GM23338 (cell line): ENCODE measurements at regions not wholly inside any gene's neighbourhood (a gene's known extent, or its start where the extent isn't known, plus 50 kb on each side); places are given as distances from the start of the nearest gene placed in this dataset.

Experiments used
- ATAC-seq: fragments of 200-7000 bp; cut with Tn5 transposase; 3 replicates; pipeline ENCODE4 v1.9.1; 2020
- DNase-seq: peaks from one replicate; pipeline ENCODE4 v3.0.0-alpha.2; 2015; ENCODE audit warnings: low spot score
- H2AFZ ChIP-seq: fragments of 200-600 bp; sonication (generic); 2 replicates; pipeline ENCODE4 v1.8.0; 2016; ENCODE audit warnings: antibody characterized with exemption, mild to moderate bottlenecking, moderate library complexity
- H3F3A ChIP-seq: fragments of 200-600 bp; sonication (generic); replicated peaks from 2 replicates; pipeline ENCODE4 v1.8.0; 2017; ENCODE audit warnings: antibody characterized with exemption, mixed run types, low read depth
- H3K27ac ChIP-seq: fragments of 200-600 bp; sonication (generic); 2 replicates; pipeline ENCODE4 v1.6.1; 2016; ENCODE audit warnings: low read depth
- H3K27me3 ChIP-seq: fragments of 200-600 bp; sonication (generic); 2 replicates; pipeline ENCODE4 v1.8.0; 2016; ENCODE audit warnings: mild to moderate bottlenecking, mixed run types, moderate library complexity; ENCODE audit not compliant: insufficient read depth
- H3K36me3 ChIP-seq: fragments of 200-600 bp; sonication (generic); 2 replicates; pipeline ENCODE4 v1.8.0; 2016; ENCODE audit warnings: mild to moderate bottlenecking; ENCODE audit not compliant: insufficient read depth
- H3K4me1 ChIP-seq: fragments of 200-600 bp; sonication (generic); 2 replicates; pipeline ENCODE4 v1.8.0; 2016; ENCODE audit warnings: mild to moderate bottlenecking, moderate library complexity; ENCODE audit not compliant: insufficient read depth
- H3K4me2 ChIP-seq: fragments of 200-600 bp; sonication (generic); 2 replicates; pipeline ENCODE4 v1.7.1; 2017; ENCODE audit warnings: mixed run types
- H3K4me3 ChIP-seq: fragments of 200-600 bp; sonication (generic); 2 replicates; pipeline ENCODE4 v1.6.1; 2016; ENCODE audit warnings: mixed run types
- H3K79me2 ChIP-seq: fragments of 200-600 bp; sonication (generic); replicated peaks from 2 replicates; pipeline ENCODE4 v1.8.0; 2017; ENCODE audit warnings: mild to moderate bottlenecking; ENCODE audit not compliant: insufficient read depth
- H3K9me2 ChIP-seq: fragments of 200-600 bp; sonication (generic); 2 replicates; pipeline ENCODE4 v1.8.0; 2017; ENCODE audit not compliant: insufficient read depth
- H4K20me1 ChIP-seq: fragments of 200-600 bp; sonication (generic); replicated peaks from 2 replicates; pipeline ENCODE4 v1.8.0; 2017; ENCODE audit warnings: mild to moderate bottlenecking; ENCODE audit not compliant: insufficient read depth
- H3K27ac Mint-ChIP-seq: 2 replicates; pipeline ENCODE4 v1.8.0; 2020; ENCODE audit warnings: inconsistent platforms, mild to moderate bottlenecking, moderate library complexity, mixed read lengths
- H3K27me3 Mint-ChIP-seq: 3 replicates; pipeline ENCODE4 v1.8.0; 2022; ENCODE audit warnings: low read depth, mild to moderate bottlenecking, moderate library complexity, mixed read lengths, inconsistent platforms; ENCODE audit not compliant: insufficient read depth, poor library complexity
- H3K36me3 Mint-ChIP-seq: 3 replicates; pipeline ENCODE4 v1.8.0; 2021; ENCODE audit warnings: low read depth, mild to moderate bottlenecking, inconsistent platforms, moderate library complexity, mixed read lengths
- H3K4me1 Mint-ChIP-seq: 3 replicates; pipeline ENCODE4 v1.8.0; 2020; ENCODE audit warnings: mild to moderate bottlenecking, inconsistent platforms, mixed read lengths
- H3K4me3 Mint-ChIP-seq: 3 replicates; pipeline ENCODE4 v1.8.0; 2021; ENCODE audit warnings: moderate library complexity, mild to moderate bottlenecking, inconsistent platforms, mixed read lengths
- H3K9me3 Mint-ChIP-seq: 3 replicates; pipeline ENCODE4 v1.8.0; 2020; ENCODE audit warnings: moderate library complexity, mild to moderate bottlenecking, inconsistent platforms, mixed read lengths
- CREB1 ChIP-seq: fragments of 250-450 bp; sonication (Bioruptor Pico); IDR thresholded peaks from 2 replicates; pipeline ENCODE4 v1.5.0; 2020; ENCODE audit warnings: low read depth, mild to moderate bottlenecking, moderate library complexity
- EZH2 ChIP-seq: fragments of 200-600 bp; sonication (generic); IDR thresholded peaks from one replicate; pipeline ENCODE4 v1.8.0; 2017; ENCODE audit warnings: antibody characterized with exemption, mild to moderate bottlenecking, low read depth; ENCODE audit not compliant: unreplicated experiment
- EZH2phosphoT487 ChIP-seq: fragments of 200-600 bp; sonication (generic); IDR thresholded peaks from one replicate; pipeline ENCODE4 v1.8.1; 2018; ENCODE audit warnings: antibody characterized with exemption; ENCODE audit not compliant: unreplicated experiment
- JUNB ChIP-seq: IDR thresholded peaks from one replicate; pipeline ENCODE4 v1.6.1; 2016; ENCODE audit warnings: antibody characterized with exemption; ENCODE audit not compliant: unreplicated experiment
- NANOG ChIP-seq: IDR thresholded peaks from 2 replicates; pipeline ENCODE4 v1.6.1; 2016; ENCODE audit warnings: antibody characterized with exemption, borderline replicate concordance
- POLR2AphosphoS5 ChIP-seq: IDR thresholded peaks from 2 replicates; pipeline ENCODE4 v1.6.1; 2016; ENCODE audit warnings: antibody characterized with exemption, low read depth
- ZNF114 ChIP-seq: fragments of 250-450 bp; sonication (Bioruptor Pico); IDR thresholded peaks from 2 replicates; pipeline ENCODE4 v1.5.0; 2020; ENCODE audit warnings: mild to moderate bottlenecking, moderate library complexity
- TF ChIP-seq, protein P1 (sequence below): IDR thresholded peaks from 2 replicates; pipeline ENCODE4 v1.6.1; 2016; ENCODE audit warnings: antibody characterized with exemption
- TF ChIP-seq, protein P2 (sequence below): fragments of 250-450 bp; sonication (Bioruptor Pico); IDR thresholded peaks from 2 replicates; pipeline ENCODE4 v1.5.0; 2020; ENCODE audit warnings: mild to moderate bottlenecking, moderate library complexity

- Histone ChIP-seq H3K4me1 (peaks cover 25% of the 10 kb centered on the region), H3K27ac (no peak overlapping the region), H3K79me2 (peaks cover 72% of the 10 kb centered on the region), H3F3A (peaks cover 5% of the 10 kb centered on the region; the same call in 1 of the 2 replicates), H3K4me2 (no peak overlapping the region), H3K4me3 (no peak overlapping the region), H3K9me2 (no peaks in the 10 kb centered on the region), H3K27me3 (peaks cover 28% of the 10 kb centered on the region), H2AFZ (no peak overlapping the region), H4K20me1 (peaks cover 25% of the 10 kb centered on the region), H3K36me3 (no peaks in the 10 kb centered on the region)
- DNase-seq (no peak), ATAC-seq (no peak)
- TF ChIP-seq, protein P1, sequence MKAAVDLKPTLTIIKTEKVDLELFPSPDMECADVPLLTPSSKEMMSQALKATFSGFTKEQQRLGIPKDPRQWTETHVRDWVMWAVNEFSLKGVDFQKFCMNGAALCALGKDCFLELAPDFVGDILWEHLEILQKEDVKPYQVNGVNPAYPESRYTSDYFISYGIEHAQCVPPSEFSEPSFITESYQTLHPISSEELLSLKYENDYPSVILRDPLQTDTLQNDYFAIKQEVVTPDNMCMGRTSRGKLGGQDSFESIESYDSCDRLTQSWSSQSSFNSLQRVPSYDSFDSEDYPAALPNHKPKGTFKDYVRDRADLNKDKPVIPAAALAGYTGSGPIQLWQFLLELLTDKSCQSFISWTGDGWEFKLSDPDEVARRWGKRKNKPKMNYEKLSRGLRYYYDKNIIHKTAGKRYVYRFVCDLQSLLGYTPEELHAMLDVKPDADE, result no peak
- TF ChIP-seq JUNB (no peak), ZNF114 (CRISPR knock-in tag) (no peak), EZH2phosphoT487 (no peak), POLR2AphosphoS5 (no peak), CREB1 (CRISPR knock-in tag) (no peak), NANOG (no peak), EZH2 (no peak)
- TF ChIP-seq, protein P2, sequence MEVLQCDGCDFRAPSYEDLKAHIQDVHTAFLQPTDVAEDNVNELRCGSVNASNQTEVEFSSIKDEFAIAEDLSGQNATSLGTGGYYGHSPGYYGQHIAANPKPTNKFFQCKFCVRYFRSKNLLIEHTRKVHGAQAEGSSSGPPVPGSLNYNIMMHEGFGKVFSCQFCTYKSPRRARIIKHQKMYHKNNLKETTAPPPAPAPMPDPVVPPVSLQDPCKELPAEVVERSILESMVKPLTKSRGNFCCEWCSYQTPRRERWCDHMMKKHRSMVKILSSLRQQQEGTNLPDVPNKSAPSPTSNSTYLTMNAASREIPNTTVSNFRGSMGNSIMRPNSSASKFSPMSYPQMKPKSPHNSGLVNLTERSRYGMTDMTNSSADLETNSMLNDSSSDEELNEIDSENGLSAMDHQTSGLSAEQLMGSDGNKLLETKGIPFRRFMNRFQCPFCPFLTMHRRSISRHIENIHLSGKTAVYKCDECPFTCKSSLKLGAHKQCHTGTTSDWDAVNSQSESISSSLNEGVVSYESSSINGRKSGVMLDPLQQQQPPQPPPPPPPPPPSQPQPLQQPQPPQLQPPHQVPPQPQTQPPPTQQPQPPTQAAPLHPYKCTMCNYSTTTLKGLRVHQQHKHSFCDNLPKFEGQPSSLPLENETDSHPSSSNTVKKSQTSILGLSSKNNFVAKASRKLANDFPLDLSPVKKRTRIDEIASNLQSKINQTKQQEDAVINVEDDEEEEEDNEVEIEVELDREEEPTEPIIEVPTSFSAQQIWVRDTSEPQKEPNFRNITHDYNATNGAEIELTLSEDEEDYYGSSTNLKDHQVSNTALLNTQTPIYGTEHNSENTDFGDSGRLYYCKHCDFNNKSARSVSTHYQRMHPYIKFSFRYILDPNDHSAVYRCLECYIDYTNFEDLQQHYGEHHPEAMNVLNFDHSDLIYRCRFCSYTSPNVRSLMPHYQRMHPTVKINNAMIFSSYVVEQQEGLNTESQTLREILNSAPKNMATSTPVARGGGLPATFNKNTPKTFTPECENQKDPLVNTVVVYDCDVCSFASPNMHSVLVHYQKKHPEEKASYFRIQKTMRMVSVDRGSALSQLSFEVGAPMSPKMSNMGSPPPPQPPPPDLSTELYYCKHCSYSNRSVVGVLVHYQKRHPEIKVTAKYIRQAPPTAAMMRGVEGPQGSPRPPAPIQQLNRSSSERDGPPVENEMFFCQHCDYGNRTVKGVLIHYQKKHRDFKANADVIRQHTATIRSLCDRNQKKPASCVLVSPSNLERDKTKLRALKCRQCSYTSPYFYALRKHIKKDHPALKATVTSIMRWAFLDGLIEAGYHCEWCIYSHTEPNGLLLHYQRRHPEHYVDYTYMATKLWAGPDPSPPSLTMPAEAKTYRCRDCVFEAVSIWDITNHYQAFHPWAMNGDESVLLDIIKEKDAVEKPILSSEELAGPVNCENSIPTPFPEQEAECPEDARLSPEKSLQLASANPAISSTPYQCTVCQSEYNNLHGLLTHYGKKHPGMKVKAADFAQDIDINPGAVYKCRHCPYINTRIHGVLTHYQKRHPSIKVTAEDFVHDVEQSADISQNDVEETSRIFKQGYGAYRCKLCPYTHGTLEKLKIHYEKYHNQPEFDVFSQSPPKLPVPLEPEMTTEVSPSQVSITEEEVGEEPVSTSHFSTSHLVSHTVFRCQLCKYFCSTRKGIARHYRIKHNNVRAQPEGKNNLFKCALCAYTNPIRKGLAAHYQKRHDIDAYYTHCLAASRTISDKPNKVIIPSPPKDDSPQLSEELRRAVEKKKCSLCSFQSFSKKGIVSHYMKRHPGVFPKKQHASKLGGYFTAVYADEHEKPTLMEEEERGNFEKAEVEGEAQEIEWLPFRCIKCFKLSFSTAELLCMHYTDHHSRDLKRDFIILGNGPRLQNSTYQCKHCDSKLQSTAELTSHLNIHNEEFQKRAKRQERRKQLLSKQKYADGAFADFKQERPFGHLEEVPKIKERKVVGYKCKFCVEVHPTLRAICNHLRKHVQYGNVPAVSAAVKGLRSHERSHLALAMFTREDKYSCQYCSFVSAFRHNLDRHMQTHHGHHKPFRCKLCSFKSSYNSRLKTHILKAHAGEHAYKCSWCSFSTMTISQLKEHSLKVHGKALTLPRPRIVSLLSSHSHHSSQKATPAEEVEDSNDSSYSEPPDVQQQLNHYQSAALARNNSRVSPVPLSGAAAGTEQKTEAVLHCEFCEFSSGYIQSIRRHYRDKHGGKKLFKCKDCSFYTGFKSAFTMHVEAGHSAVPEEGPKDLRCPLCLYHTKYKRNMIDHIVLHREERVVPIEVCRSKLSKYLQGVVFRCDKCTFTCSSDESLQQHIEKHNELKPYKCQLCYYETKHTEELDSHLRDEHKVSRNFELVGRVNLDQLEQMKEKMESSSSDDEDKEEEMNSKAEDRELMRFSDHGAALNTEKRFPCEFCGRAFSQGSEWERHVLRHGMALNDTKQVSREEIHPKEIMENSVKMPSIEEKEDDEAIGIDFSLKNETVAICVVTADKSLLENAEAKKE (CRISPR knock-in tag), result no peak
- Mint-ChIP-seq H3K9me3 (no peaks in the 10 kb centered on the region), H3K4me3 (no peak overlapping the region), H3K27ac (no peak overlapping the region), H3K27me3 (peaks cover 9% of the 10 kb centered on the region), H3K4me1 (peaks cover 22% of the 10 kb centered on the region), H3K36me3 (no peaks in the 10 kb centered on the region; the same call in 2 of the 3 replicates)
Observed at GRCh38 chr13:50077431-50077830, 62.2 kb downstream of the KCNRG start.
